ENCODE measurements at regions not wholly inside any gene's neighbourhood (a gene's known extent, or its start where the extent isn't known, plus 50 kb on each side); places are given as distances from the start of the nearest gene placed in this dataset.

DNA sequence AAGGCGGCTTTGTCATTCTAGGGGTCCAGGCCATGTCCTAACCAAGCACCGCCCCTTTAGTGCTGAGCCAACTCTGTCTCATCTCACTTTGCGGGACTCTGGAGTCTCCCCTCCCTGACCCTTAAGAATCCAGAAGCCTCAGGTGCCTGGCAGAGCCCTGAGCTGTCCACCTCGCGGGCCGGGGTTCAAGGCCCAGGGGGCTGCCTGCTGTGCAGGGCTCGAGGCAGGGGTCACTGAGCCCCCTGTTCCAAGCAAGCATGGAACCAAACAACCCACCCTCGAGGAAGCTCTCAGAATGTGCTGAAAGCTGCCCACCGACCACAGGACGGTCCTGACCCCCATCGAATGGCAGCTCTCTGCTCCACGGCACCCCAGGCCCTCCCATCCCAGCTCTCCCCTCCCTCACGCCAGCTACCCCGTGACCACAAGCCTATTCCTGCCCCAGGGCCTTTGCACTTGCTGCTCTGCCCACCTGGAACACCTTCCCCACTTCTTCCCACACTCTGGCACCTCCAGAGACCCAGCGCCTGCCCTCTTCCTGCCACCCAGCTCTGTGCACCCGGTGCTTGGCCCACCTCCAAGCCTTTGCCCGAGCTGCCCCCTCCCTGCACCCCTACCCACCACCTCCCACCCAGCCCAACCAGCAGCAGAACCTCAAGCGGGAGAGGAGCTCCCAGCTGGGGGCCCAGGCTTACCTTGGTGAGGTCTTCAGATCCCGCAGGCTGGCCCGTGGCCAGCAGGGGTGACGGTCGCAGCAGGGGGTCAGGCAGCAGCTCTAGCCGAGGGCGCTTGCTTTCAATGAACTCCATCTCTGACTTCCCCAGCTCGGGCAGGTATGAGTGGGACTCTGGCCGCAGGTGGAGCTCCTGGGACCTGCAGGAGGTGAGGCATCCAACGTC, 84.3 kb downstream of the NCOR2 start:
- no peaks in the 10 kb centered on the region for H3K27me3 ChIP-seq (ENCODE audit: control insufficient read depth in 2 of 2, insufficient read depth in 2 of 2, low read length in 2 of 2)
- H3K9ac ChIP-seq (ENCODE audit: low read depth in 1 of 2, low read length in 2 of 2), result no peak overlapping the region
- H3K9me3 ChIP-seq (ENCODE audit: control insufficient read depth in 2 of 2, low read length in 2 of 2), result no peaks in the 10 kb centered on the region
- H3K27ac ChIP-seq (ENCODE audit: low read depth in 2 of 2, low read length in 2 of 2), result no peak overlapping the region
- peaks cover 6 to 11% of the 10 kb centered on the region in 2 donors for H3K4me1 ChIP-seq (ENCODE audit: control insufficient read depth in 2 of 2, insufficient read depth in 2 of 2, low read length in 2 of 2)
- H3K4me3 ChIP-seq (ENCODE audit: low read length in 2 of 2), result no peak overlapping the region
- H3K36me3 ChIP-seq (ENCODE audit: control insufficient read depth in 2 of 2, insufficient read depth in 2 of 2, low read length in 2 of 2), result peaks cover 14 to 30% of the 10 kb centered on the region in 2 donors

DNA sequence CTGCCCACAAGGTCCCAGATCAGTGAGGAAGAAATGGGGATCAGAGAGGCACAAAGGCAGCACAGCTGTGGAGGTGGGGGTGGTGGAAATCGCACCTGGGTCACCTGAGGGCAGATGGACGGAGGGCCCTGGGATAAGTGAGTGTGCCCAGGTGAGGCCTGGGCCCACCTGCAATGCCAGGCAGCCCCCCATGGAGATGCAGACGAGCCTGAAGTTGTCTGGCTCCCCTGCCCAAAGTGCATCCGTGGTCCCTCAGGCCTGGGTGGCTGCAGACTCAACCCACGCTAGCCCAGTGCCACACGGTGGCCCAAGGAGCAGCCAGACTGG, 84.9 kb downstream of the NCOR2 start:
- Histone ChIP-seq H3K9me3 (ENCODE audit: control insufficient read depth in 2 of 2, low read length in 2 of 2) (no peaks in the 10 kb centered on the region), H3K4me3 (ENCODE audit: low read length in 2 of 2) (no peak overlapping the region), H3K27ac (ENCODE audit: low read depth in 2 of 2, low read length in 2 of 2) (no peak overlapping the region), H3K9ac (ENCODE audit: low read depth in 1 of 2, low read length in 2 of 2) (no peak overlapping the region), H3K4me1 (ENCODE audit: control insufficient read depth in 2 of 2, insufficient read depth in 2 of 2, low read length in 2 of 2) (peaks cover 6 to 11% of the 10 kb centered on the region in 2 donors), H3K27me3 (ENCODE audit: control insufficient read depth in 2 of 2, insufficient read depth in 2 of 2, low read length in 2 of 2) (no peaks in the 10 kb centered on the region), H3K36me3 (ENCODE audit: control insufficient read depth in 2 of 2, insufficient read depth in 2 of 2, low read length in 2 of 2) (peaks cover 15 to 36% of the 10 kb centered on the region in 2 donors)

- peaks cover 16 to 38% of the 10 kb centered on the region in 2 donors for H3K36me3 ChIP-seq (ENCODE audit: control insufficient read depth in 2 of 2, insufficient read depth in 2 of 2, low read length in 2 of 2)
- H3K4me3 ChIP-seq (ENCODE audit: low read length in 2 of 2), result no peak overlapping the region
- H3K27ac ChIP-seq (ENCODE audit: low read depth in 2 of 2, low read length in 2 of 2), result no peak overlapping the region
- no peaks in the 10 kb centered on the region for H3K9me3 ChIP-seq (ENCODE audit: control insufficient read depth in 2 of 2, low read length in 2 of 2)
- H3K27me3 ChIP-seq (ENCODE audit: control insufficient read depth in 2 of 2, insufficient read depth in 2 of 2, low read length in 2 of 2), result no peaks in the 10 kb centered on the region
- no peak overlapping the region for H3K9ac ChIP-seq (ENCODE audit: low read depth in 1 of 2, low read length in 2 of 2)
- peaks cover 6 to 11% of the 10 kb centered on the region in 2 donors for H3K4me1 ChIP-seq (ENCODE audit: control insufficient read depth in 2 of 2, insufficient read depth in 2 of 2, low read length in 2 of 2)
Observed at GRCh38 chr12:124481772-124482566, 85.4 kb downstream of the NCOR2 start.

DNA sequence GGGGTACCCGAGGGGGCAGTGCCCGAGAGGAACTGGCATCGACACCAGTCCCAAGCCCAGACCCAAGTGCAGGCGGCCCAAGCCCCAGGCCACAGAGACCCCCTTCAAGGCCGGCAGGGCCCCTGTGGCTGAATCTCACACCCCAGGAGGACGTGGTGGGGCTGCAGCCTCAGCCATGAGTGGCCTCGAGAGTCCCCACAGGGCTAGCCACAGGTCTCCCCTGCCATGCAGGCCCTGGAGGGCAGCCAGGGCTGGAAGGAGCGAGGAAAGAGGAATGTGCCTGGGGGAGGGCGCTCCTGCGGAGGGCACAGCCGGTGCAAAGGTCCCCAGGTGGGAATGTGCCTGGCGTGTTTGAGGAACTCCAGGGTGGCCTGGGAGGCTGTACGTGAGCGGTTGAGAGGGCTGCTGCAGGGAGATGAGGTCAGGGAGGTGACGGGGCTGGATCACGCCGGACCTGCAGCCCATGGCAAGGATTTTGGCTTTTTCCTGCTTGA, 86.1 kb downstream of the NCOR2 start:
- H3K36me3 ChIP-seq (ENCODE audit: control insufficient read depth in 2 of 2, insufficient read depth in 2 of 2, low read length in 2 of 2), result peaks cover 18 to 44% of the 10 kb centered on the region in 2 donors

GRCh38 chr12:124480469-124481256, 86.7 kb downstream of the NCOR2 start:
- peaks cover 6 to 11% of the 10 kb centered on the region in 2 donors for H3K4me1 ChIP-seq (ENCODE audit: control insufficient read depth in 2 of 2, insufficient read depth in 2 of 2, low read length in 2 of 2)
- no peaks in the 10 kb centered on the region for H3K9me3 ChIP-seq (ENCODE audit: control insufficient read depth in 2 of 2, low read length in 2 of 2)
- peaks cover 25 to 49% of the 10 kb centered on the region in 2 donors for H3K36me3 ChIP-seq (ENCODE audit: control insufficient read depth in 2 of 2, insufficient read depth in 2 of 2, low read length in 2 of 2)
- H3K27me3 ChIP-seq (ENCODE audit: control insufficient read depth in 2 of 2, insufficient read depth in 2 of 2, low read length in 2 of 2), result no peaks in the 10 kb centered on the region
- no peak overlapping the region for H3K4me3 ChIP-seq (ENCODE audit: low read length in 2 of 2)
- peak overlapping the region in 1 of 2 donors; percentile 43 for H3K27ac ChIP-seq (ENCODE audit: low read depth in 2 of 2, low read length in 2 of 2)
- no peak overlapping the region for H3K9ac ChIP-seq (ENCODE audit: low read depth in 1 of 2, low read length in 2 of 2)

More for the DNA sequence above, 86.1 kb downstream of the NCOR2 start:
- no peak overlapping the region for H3K9ac ChIP-seq (ENCODE audit: low read depth in 1 of 2, low read length in 2 of 2)
- H3K4me3 ChIP-seq (ENCODE audit: low read length in 2 of 2), result no peak overlapping the region
- no peaks in the 10 kb centered on the region for H3K27me3 ChIP-seq (ENCODE audit: control insufficient read depth in 2 of 2, insufficient read depth in 2 of 2, low read length in 2 of 2)
- H3K27ac ChIP-seq (ENCODE audit: low read depth in 2 of 2, low read length in 2 of 2), result no peak overlapping the region
- peaks cover 6 to 11% of the 10 kb centered on the region in 2 donors for H3K4me1 ChIP-seq (ENCODE audit: control insufficient read depth in 2 of 2, insufficient read depth in 2 of 2, low read length in 2 of 2)
- no peaks in the 10 kb centered on the region for H3K9me3 ChIP-seq (ENCODE audit: control insufficient read depth in 2 of 2, low read length in 2 of 2)

GRCh38 chr12:124479680-124480468, 87.5 kb downstream of the NCOR2 start:
- no peaks in the 10 kb centered on the region for H3K9me3 ChIP-seq (ENCODE audit: control insufficient read depth in 2 of 2, low read length in 2 of 2)
- H3K4me3 ChIP-seq (ENCODE audit: low read length in 2 of 2), result no peak overlapping the region
- peaks cover 6 to 11% of the 10 kb centered on the region in 2 donors for H3K4me1 ChIP-seq (ENCODE audit: control insufficient read depth in 2 of 2, insufficient read depth in 2 of 2, low read length in 2 of 2)
- peak overlapping the region in 1 of 2 donors; percentile 43 for H3K27ac ChIP-seq (ENCODE audit: low read depth in 2 of 2, low read length in 2 of 2)
- H3K9ac ChIP-seq (ENCODE audit: low read depth in 1 of 2, low read length in 2 of 2), result no peak overlapping the region
- H3K27me3 ChIP-seq (ENCODE audit: control insufficient read depth in 2 of 2, insufficient read depth in 2 of 2, low read length in 2 of 2), result no peaks in the 10 kb centered on the region
- H3K36me3 ChIP-seq (ENCODE audit: control insufficient read depth in 2 of 2, insufficient read depth in 2 of 2, low read length in 2 of 2), result peaks cover 19 to 46% of the 10 kb centered on the region in 2 donors

- Histone ChIP-seq H3K36me3 (ENCODE audit: control insufficient read depth in 2 of 2, insufficient read depth in 2 of 2, low read length in 2 of 2) (peaks cover 14 to 43% of the 10 kb centered on the region in 2 donors), H3K27ac (ENCODE audit: low read depth in 2 of 2, low read length in 2 of 2) (no peak overlapping the region), H3K9me3 (ENCODE audit: control insufficient read depth in 2 of 2, low read length in 2 of 2) (no peaks in the 10 kb centered on the region), H3K4me3 (ENCODE audit: low read length in 2 of 2) (no peak overlapping the region), H3K9ac (ENCODE audit: low read depth in 1 of 2, low read length in 2 of 2) (no peak overlapping the region), H3K27me3 (ENCODE audit: control insufficient read depth in 2 of 2, insufficient read depth in 2 of 2, low read length in 2 of 2) (no peaks in the 10 kb centered on the region), H3K4me1 (ENCODE audit: control insufficient read depth in 2 of 2, insufficient read depth in 2 of 2, low read length in 2 of 2) (peaks cover 6 to 11% of the 10 kb centered on the region in 2 donors)
Observed at GRCh38 chr12:124478985-124479645, 88.3 kb downstream of the NCOR2 start.

- H3K27me3 ChIP-seq (ENCODE audit: control insufficient read depth in 2 of 2, insufficient read depth in 2 of 2, low read length in 2 of 2), result no peaks in the 10 kb centered on the region
- H3K4me3 ChIP-seq (ENCODE audit: low read length in 2 of 2), result no peak overlapping the region
- H3K36me3 ChIP-seq (ENCODE audit: control insufficient read depth in 2 of 2, insufficient read depth in 2 of 2, low read length in 2 of 2), result peaks cover 18 to 42% of the 10 kb centered on the region in 2 donors
- H3K4me1 ChIP-seq (ENCODE audit: control insufficient read depth in 2 of 2, insufficient read depth in 2 of 2, low read length in 2 of 2), result peaks cover 6 to 11% of the 10 kb centered on the region in 2 donors
- no peaks in the 10 kb centered on the region for H3K9me3 ChIP-seq (ENCODE audit: control insufficient read depth in 2 of 2, low read length in 2 of 2)
- no peak overlapping the region for H3K9ac ChIP-seq (ENCODE audit: low read depth in 1 of 2, low read length in 2 of 2)
- no peak overlapping the region for H3K27ac ChIP-seq (ENCODE audit: low read depth in 2 of 2, low read length in 2 of 2)
Observed at GRCh38 chr12:124478416-124478815, 89.0 kb downstream of the NCOR2 start.
